GM20000 (cell line): ENCODE measurements at regions not wholly inside any gene's neighbourhood (a gene's known extent, or its start where the extent isn't known, plus 50 kb on each side); places are given as distances from the start of the nearest gene placed in this dataset.

Experiments
- DNase-seq: peaks from one replicate; pipeline ENCODE4 v3.0.0; 2012; ENCODE audit warnings: low spot score
- TF ChIP-seq, protein P1 (sequence below): IDR thresholded peaks from 2 replicates; pipeline ENCODE4 v1.5.1; 2012; ENCODE audit warnings: mild to moderate bottlenecking, control low read depth; ENCODE audit errors: extremely low read depth, missing control alignments

DNA sequence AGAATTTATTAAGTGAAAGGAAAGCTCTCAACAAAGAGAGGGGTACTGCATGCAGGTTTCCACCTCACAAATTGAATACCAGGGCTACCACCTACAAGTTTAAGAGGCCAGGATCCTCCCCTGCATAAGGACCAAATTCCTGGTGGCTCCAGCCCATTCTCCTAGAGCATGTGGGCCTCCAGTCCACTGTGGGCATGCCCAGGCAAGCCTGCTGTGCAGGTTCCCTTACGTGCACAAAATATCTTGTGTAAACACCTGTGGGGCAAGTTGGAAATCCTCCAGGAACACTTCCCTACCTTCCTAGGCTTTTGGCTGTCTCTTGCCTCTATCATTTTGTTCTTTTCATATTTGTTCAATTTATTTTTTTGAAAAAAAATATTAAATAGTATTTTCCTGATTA is 724.3 kb downstream of the ARAP2 start:
- no peak for DNase-seq
- TF ChIP-seq, protein P1, sequence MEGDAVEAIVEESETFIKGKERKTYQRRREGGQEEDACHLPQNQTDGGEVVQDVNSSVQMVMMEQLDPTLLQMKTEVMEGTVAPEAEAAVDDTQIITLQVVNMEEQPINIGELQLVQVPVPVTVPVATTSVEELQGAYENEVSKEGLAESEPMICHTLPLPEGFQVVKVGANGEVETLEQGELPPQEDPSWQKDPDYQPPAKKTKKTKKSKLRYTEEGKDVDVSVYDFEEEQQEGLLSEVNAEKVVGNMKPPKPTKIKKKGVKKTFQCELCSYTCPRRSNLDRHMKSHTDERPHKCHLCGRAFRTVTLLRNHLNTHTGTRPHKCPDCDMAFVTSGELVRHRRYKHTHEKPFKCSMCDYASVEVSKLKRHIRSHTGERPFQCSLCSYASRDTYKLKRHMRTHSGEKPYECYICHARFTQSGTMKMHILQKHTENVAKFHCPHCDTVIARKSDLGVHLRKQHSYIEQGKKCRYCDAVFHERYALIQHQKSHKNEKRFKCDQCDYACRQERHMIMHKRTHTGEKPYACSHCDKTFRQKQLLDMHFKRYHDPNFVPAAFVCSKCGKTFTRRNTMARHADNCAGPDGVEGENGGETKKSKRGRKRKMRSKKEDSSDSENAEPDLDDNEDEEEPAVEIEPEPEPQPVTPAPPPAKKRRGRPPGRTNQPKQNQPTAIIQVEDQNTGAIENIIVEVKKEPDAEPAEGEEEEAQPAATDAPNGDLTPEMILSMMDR, result no peak

DNA sequence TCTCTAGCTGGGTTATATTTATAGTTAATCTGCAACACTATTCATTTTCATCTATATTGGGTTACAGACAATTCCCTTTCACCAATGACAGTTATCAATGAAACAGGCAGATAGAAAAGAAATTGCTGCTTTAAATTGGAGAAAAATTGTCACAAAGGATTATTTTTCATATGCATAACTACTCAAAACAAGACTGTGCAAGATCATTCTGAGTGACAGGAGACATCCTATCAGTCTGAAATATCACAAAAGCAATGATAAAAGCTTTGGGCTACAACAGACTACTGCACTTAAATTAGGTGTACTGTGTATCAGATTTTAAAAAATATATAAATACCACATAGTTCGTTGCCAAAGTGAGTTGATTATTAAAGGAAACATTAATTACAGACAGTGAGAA is 722.6 kb downstream of the ARAP2 start:
- TF ChIP-seq, protein P1, result no peak

DNA sequence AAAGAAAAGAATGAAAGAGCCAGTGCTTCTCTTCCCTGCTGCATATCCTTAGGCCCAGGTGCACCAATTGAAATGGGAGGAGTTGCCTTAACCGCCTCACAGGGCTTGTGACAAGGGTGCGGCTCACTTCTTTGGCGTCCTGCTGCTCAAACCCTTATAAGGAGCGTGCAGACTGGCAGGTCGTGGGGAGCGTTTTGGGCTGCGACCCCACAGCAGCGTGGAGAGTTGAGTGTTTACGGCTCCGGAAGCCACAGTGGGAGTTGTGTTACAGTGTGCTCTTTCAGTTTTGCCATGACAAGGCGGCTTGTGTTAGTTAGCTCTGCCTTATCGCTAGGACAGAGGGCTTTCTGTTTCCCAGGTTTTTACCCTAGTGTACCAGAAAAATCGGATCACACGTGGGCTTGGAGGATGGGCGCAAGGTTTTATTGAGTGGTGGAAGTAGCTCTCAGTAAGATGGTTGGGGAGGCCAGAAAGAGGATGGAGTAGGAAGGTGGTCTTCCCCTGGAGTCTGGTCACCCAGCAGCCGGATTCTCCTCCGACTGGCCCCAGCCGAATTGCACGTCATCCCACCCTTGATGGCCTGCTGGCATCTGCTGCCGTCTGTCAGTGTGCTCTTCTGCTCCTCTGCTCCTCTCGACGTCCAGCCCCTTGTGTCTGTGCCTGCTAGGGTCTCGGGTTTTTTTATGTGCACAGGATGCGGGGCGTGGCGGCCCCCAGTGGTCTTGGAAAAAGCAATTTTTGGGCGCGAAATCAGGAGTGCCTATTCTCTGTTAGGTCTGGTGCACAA is 718.9 kb downstream of the ARAP2 start:
- TF ChIP-seq, protein P1, result no peak
- no peak for DNase-seq

More for the DNA sequence above, 722.6 kb downstream of the ARAP2 start:
- no peak for DNase-seq

DNA sequence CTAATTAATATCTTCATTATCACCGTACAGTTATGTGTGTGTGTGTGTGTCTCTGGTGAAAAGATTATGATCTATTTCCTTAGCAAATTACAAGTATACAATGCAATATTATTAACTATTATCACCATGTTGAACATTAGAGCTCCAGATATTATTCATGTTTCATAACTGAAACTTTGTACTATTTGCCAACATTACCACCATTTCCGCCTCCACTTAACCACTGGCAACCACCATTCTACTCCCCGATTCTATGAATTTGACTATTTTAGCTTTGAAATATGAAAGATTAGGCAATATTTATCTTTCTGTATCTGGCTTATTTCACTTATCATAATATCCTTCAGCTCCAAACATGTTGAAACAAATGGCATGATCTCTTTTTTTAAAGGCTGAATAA is 717.9 kb downstream of the ARAP2 start:
- no peak for DNase-seq
- TF ChIP-seq, protein P1, result no peak

DNA sequence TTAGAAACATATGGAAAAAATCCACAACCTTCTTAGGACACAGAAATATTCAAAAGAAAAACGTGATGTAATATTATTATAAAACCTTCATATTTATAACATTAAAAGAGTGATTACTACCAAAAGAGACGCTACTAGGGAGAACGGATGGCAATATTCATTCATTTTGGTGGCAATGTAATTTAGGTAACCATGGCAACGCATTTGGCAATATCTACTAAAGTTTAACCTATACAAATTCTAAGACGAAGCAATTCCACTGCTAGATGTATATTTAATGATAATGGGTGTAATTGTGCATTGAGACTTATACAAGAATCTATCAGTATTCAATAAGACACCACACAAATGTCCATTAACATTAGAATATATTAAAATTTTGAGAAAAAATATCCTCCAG is 709.4 kb downstream of the ARAP2 start:
- DNase-seq, result no peak
- TF ChIP-seq, protein P1, result no peak

DNA sequence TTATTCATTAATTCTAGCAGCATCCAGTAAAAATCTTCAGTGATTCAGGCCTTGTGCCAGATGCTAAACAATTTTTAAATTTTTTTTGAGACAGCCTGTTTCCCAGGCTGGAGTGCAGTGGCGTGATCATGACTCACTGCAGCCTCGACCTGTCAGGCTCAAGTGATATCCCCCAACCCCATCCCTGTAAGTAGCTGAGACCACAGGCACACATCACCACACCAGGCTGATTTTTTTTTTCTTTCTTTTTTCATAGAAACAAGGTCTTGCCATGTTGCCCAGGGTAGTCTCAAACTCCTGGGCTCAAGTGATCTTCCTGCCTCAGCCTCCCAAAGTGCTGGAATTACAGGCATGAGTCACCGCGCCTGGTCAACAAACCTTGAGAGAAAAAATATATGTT is 705.5 kb downstream of the ARAP2 start:
- TF ChIP-seq, protein P1, result no peak
- DNase-seq, result no peak

DNA sequence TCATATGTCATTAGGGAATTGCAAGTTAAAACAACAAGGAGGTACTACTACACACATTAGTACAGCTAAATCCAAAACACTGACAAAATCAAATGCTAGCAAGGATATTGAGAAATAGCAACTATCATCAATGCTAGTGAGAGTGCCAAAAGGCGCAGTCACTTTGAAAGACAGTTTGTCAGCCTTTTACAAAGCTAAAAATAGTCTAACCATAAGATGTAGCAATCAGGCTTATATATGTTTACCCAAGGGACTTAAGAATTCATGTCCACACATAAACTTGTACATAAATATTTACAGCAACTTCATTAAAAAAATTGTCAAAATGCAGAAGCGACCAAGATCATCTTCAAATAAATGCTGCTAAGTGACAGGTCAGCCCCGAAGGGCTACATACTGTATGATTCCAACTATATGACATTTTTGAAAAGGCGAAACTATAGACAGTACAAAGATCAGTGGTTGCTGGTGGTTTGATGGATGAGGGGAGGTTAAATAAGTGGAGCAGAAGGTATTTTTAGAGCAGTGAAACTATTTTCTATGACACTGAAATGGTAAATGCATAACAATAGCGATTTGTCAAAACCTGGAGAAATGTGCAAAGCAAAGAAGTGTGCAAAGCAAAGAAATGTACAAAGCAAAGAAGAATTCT is 704.8 kb downstream of the ARAP2 start:
- no peak for DNase-seq
- TF ChIP-seq, protein P1, result no peak
